ENCODE measurements at regions not wholly inside any gene's neighbourhood (a gene's known extent, or its start where the extent isn't known, plus 50 kb on each side); places are given as distances from the start of the nearest gene placed in this dataset.

DNA sequence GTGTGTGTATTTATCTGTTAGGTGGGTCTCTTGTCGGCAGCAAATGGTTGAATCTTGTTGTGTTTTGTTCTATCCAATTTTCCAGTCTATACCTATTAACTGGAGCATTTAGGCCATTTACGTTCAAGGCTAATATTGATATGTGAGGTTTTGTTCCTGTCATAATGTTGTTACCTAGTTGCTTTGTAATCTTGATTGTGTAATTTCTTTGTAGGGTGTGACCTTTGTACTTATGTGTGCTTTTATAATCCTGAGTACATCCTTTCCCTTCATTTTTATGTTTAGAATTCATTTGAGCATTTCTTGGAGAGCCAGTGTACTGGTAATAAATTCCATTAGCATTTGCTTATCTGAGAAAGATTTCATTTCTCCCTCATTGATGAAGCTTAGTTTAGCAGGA is 83.0 kb upstream of the MIR17HG start:
- H3K9me3 Mint-ChIP-seq = peaks cover 23% of the 10 kb centered on the region
- ChIA-PET CTCF (no interaction called here), POLR2A (no interaction called here)
- TF ChIP-seq MXD4 (CRISPR knock-in tag; IDR thresholded peaks at IDR 0.05; ENCODE audit: borderline replicate concordance) (no peak), NR2C2 (CRISPR knock-in tag; IDR thresholded peaks at IDR 0.05) (no peak), RORB (CRISPR knock-in tag; IDR thresholded peaks at IDR 0.05) (no peak), ZNF396 (CRISPR knock-in tag; IDR thresholded peaks at IDR 0.05; ENCODE audit: borderline replicate concordance) (no peak), ATF1 (CRISPR knock-in tag; IDR thresholded peaks at IDR 0.05) (no peak), ESRRA (CRISPR knock-in tag; IDR thresholded peaks at IDR 0.05; ENCODE audit: borderline replicate concordance) (no peak), ATF2 (CRISPR knock-in tag; IDR thresholded peaks at IDR 0.05; ENCODE audit: borderline replicate concordance, low read depth) (no peak), PRRX2 (CRISPR knock-in tag; IDR thresholded peaks at IDR 0.05) (no peak), ZNF416 (CRISPR knock-in tag; IDR thresholded peaks at IDR 0.05) (no peak), ZBTB21 (CRISPR knock-in tag; IDR thresholded peaks at IDR 0.05; ENCODE audit: borderline replicate concordance) (no peak), NFYB (CRISPR knock-in tag; conservative IDR thresholded peaks at IDR 0.05; ENCODE audit: low read depth) (no peak), HMGA2 (CRISPR knock-in tag; IDR thresholded peaks at IDR 0.05) (no peak), CREM (CRISPR knock-in tag; IDR thresholded peaks at IDR 0.05) (no peak), EMX1 (CRISPR knock-in tag; IDR thresholded peaks at IDR 0.05) (no peak), NR3C1 (CRISPR knock-in tag; conservative IDR thresholded peaks at IDR 0.05; ENCODE audit: low read depth) (no peak), ZSCAN18 (CRISPR knock-in tag; IDR thresholded peaks at IDR 0.05) (no peak)
- TF ChIP-seq, protein P1, sequence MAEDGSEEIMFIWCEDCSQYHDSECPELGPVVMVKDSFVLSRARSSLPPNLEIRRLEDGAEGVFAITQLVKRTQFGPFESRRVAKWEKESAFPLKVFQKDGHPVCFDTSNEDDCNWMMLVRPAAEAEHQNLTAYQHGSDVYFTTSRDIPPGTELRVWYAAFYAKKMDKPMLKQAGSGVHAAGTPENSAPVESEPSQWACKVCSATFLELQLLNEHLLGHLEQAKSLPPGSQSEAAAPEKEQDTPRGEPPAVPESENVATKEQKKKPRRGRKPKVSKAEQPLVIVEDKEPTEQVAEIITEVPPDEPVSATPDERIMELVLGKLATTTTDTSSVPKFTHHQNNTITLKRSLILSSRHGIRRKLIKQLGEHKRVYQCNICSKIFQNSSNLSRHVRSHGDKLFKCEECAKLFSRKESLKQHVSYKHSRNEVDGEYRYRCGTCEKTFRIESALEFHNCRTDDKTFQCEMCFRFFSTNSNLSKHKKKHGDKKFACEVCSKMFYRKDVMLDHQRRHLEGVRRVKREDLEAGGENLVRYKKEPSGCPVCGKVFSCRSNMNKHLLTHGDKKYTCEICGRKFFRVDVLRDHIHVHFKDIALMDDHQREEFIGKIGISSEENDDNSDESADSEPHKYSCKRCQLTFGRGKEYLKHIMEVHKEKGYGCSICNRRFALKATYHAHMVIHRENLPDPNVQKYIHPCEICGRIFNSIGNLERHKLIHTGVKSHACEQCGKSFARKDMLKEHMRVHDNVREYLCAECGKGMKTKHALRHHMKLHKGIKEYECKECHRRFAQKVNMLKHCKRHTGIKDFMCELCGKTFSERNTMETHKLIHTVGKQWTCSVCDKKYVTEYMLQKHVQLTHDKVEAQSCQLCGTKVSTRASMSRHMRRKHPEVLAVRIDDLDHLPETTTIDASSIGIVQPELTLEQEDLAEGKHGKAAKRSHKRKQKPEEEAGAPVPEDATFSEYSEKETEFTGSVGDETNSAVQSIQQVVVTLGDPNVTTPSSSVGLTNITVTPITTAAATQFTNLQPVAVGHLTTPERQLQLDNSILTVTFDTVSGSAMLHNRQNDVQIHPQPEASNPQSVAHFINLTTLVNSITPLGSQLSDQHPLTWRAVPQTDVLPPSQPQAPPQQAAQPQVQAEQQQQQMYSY (CRISPR knock-in tag; IDR thresholded peaks at IDR 0.05) = no peak
- TF ChIP-seq, protein P2, sequence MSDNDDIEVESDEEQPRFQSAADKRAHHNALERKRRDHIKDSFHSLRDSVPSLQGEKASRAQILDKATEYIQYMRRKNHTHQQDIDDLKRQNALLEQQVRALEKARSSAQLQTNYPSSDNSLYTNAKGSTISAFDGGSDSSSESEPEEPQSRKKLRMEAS (CRISPR knock-in tag; IDR thresholded peaks at IDR 0.05) = no peak
- TF ChIP-seq, protein P3, sequence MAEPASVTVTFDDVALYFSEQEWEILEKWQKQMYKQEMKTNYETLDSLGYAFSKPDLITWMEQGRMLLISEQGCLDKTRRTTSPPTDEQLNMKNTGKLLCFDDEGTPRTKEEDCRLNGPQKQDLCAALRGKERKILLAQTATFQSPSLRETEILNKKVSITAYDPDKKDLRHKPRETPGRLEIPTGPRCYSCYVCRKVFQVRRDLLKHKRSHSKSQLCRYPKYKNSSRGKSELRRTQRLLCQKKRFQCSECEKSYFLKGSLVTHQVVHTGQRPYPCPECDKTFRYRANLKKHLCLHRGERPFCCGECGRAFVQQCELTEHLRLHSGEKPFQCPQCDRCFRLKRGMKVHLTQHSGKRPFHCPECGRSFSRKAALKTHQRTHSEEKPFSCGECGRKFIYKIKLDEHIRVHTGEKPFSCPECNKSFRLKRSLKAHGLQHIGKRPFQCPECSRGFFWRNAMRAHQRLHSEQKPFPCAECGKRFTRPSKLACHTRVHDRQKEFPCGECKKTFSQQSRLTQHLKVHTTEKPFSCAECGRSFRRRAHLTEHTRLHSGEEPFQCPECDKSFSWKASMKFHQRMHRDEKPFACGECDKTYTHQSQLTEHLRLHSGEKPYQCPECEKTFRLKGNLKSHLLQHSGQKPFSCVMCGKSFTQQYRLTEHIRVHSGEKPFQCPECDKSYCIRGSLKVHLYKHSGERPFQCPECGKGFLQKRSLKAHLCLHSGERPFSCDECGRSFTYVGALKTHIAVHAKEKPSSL (CRISPR knock-in tag; conservative IDR thresholded peaks at IDR 0.05) = no peak
- H3K4me1 Mint-ChIP-seq = no peaks in the 10 kb centered on the region
- no peaks in the 10 kb centered on the region for H3K36me3 Mint-ChIP-seq
- no peak for ATAC-seq
- H3K27ac Mint-ChIP-seq = no peak overlapping the region
- H3K27me3 Mint-ChIP-seq (ENCODE audit: low read depth) = no peaks in the 10 kb centered on the region
- H3K4me3 Mint-ChIP-seq = no peak overlapping the region
- DNase-seq (ENCODE audit: low spot score) = no peak

DNA sequence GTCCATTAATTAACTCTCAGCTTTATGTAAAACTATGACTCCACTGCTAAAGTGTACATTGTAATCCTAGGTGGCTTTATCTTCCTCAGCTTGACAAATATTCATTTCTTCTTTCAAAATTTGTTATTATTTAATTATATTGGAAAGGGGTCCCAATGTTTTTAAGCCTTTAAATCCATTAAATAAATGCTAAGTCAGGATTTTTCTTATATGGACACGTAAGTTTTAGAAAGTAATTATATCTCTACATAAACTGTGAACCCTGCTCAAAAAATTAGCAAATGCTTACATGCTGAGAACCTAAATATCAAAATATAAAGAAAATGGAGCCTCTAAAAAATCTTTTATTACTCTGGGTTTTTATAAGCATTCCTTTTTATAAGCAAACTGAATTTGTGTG is 78.2 kb upstream of the MIR17HG start:
- no peak for DNase-seq (ENCODE audit: low spot score)
- TF ChIP-seq FOXP1 (CRISPR knock-in tag; IDR thresholded peaks at IDR 0.05; ENCODE audit: borderline replicate concordance) = no peak
- no peak for TF ChIP-seq FOXJ3 (CRISPR knock-in tag; IDR thresholded peaks at IDR 0.05; ENCODE audit: borderline replicate concordance)
- TF ChIP-seq NFYB (CRISPR knock-in tag; conservative IDR thresholded peaks at IDR 0.05; ENCODE audit: low read depth) = no peak
- TF ChIP-seq, protein P4, sequence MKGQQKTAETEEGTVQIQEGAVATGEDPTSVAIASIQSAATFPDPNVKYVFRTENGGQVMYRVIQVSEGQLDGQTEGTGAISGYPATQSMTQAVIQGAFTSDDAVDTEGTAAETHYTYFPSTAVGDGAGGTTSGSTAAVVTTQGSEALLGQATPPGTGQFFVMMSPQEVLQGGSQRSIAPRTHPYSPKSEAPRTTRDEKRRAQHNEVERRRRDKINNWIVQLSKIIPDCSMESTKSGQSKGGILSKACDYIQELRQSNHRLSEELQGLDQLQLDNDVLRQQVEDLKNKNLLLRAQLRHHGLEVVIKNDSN (CRISPR knock-in tag; IDR thresholded peaks at IDR 0.05) = no peak
- Mint-ChIP-seq H3K9me3 (peaks cover 23% of the 10 kb centered on the region), H3K4me1 (no peaks in the 10 kb centered on the region), H3K36me3 (no peaks in the 10 kb centered on the region), H3K4me3 (no peak overlapping the region), H3K27me3 (ENCODE audit: low read depth) (no peaks in the 10 kb centered on the region), H3K27ac (no peak overlapping the region)
- ChIA-PET POLR2A (no interaction called here), CTCF (no interaction called here)
- no peak for ATAC-seq
